ENCODE measurements at regions not wholly inside any gene's neighbourhood (a gene's known extent, or its start where the extent isn't known, plus 50 kb on each side); places are given as distances from the start of the nearest gene placed in this dataset.
"Not testable (repeated sequence)": the region's sequence is repeated elsewhere in the genome, so short reads cannot be mapped to it uniquely, and the experiment has no call there.

DNA sequence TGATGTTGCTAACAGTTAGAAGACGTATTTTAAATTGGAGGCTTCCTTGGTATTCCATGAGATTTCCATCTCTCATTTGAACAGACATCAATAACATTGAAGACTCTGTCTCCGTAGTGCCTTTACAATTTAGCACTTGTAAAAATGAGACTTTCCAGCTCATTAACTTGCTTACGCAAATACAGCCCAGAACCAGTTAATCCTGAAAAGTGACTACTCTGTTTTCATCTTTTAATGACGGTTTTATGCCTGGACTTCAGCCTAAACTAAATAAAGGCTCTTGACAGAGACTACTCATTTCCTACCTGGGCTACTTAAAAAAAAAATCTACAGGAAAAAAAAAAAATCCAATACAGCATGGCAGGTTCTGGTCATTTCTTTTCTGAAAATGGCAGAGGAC, 148.6 kb downstream of the LRATD1 start:
- no peak for DNase-seq
- no peak overlapping the region for H3K27ac ChIP-seq
- no peaks in the 10 kb centered on the region for H3K36me3 ChIP-seq (ENCODE audit: insufficient read depth in 1 of 2, low read depth in 1 of 2)
- H3K9me3 ChIP-seq: no peaks in the 10 kb centered on the region
- WGBS, 3 donors: 78 to 85% (median 78%) methylated on average over 4 of the region's 4 CpGs
- no peaks in the 10 kb centered on the region for H3K4me1 ChIP-seq
- no peak for ATAC-seq
- intact Hi-C loops (cut with DNase I): no loop called here
- no peaks in the 10 kb centered on the region for H3K27me3 ChIP-seq (ENCODE audit: insufficient read depth in 3 of 3, low read length in 2 of 3)
- H3K4me3 ChIP-seq: no peak overlapping the region
- TF ChIP-seq, protein P1, sequence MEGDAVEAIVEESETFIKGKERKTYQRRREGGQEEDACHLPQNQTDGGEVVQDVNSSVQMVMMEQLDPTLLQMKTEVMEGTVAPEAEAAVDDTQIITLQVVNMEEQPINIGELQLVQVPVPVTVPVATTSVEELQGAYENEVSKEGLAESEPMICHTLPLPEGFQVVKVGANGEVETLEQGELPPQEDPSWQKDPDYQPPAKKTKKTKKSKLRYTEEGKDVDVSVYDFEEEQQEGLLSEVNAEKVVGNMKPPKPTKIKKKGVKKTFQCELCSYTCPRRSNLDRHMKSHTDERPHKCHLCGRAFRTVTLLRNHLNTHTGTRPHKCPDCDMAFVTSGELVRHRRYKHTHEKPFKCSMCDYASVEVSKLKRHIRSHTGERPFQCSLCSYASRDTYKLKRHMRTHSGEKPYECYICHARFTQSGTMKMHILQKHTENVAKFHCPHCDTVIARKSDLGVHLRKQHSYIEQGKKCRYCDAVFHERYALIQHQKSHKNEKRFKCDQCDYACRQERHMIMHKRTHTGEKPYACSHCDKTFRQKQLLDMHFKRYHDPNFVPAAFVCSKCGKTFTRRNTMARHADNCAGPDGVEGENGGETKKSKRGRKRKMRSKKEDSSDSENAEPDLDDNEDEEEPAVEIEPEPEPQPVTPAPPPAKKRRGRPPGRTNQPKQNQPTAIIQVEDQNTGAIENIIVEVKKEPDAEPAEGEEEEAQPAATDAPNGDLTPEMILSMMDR (IDR thresholded peaks at IDR 0.05): no peak

DNA sequence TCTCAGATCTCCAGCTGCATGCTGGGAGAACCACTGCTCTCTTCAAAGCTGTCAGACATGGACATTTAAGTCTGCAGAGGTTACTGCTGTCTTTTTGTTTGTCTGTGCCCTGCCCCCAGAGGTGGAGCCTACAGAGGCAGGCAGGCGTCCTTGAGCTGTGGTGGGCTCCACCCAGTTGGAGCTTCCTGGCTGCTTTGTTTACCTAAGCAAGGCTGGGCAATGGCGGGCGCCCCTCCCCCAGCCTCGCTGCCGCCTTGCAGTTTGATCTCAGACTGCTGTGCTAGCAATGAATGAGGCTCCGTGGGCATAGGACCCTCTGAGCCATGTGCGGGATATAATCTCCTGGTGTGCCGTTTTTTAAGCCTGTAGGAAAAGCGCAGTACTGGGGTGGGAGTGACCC, 156.3 kb downstream of the LRATD1 start:
- H3K4me3 ChIP-seq; intact Hi-C loops (cut with DNase I); ATAC-seq; H3K36me3 ChIP-seq (ENCODE audit: insufficient read depth in 1 of 2, low read depth in 1 of 2); H3K27me3 ChIP-seq (ENCODE audit: insufficient read depth in 3 of 3, low read length in 2 of 3); H3K27ac ChIP-seq; DNase-seq; H3K4me1 ChIP-seq; H3K9me3 ChIP-seq: not testable (repeated sequence)
- WGBS, 3 donors: 89 to 96% (median 92%) methylated on average over 8 to 9 of the region's 9 CpGs

DNA sequence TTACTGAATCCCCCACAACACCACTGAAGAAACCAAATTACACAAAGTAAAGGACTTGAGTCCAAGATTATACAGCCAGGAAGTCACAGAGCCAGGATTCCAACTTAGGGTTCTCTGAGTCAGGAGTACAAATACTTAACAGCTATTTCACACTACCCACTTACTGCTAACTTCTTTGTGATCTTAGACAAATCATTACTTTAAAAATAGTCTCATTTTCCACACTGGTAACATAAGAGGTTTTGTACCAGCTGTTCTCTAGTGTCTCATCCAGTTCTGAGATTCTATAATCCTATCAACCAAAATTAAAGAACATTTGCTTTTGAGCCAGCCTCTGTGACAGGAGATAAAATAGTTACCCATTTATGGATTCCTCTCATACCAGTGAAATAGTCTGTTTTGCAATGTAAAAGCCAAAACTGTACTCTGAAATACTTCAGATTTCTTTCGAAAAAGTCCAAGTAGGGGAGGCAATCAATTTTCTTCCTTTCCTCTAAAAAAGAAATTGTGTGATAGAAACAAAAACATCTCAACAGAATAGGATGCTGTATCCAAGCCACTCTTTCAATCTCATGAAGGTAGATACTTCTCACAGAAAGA, 157.6 kb downstream of the LRATD1 start:
- TF ChIP-seq, protein P1 (IDR thresholded peaks at IDR 0.05): no peak
- 29 to 43% (median 37%) methylated on average over 1 of the region's 1 CpG for WGBS, 3 donors
- ATAC-seq: no peak

DNA sequence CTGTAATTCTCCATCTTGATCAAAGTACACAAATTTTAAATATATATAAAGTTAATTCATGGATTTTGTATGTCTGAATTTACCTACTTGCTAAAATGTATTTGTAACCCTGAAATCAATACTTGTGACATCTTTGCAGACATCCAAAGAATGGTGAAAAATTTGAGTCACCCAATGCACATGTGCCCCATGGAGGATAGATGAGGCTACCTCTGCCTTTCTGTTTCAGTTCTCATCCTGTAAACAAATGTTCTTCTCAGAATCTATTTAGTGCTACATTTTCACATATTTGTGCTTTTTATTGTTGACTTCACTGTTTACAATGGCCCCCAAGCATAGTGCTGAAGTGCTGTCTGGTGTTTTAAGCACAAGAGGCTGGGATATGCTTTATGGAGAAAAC, 171.5 kb downstream of the LRATD1 start:
- Histone ChIP-seq H3K27ac (no peak overlapping the region), H3K4me1 (no peaks in the 10 kb centered on the region), H3K36me3 (ENCODE audit: insufficient read depth in 1 of 2, low read depth in 1 of 2) (no peaks in the 10 kb centered on the region), H3K9me3 (peaks cover 8% of the 10 kb centered on the region), H3K27me3 (ENCODE audit: insufficient read depth in 3 of 3, low read length in 2 of 3) (no peaks in the 10 kb centered on the region), H3K4me3 (no peak overlapping the region)
- no peak for DNase-seq
- no peak for ATAC-seq
- intact Hi-C loops (cut with DNase I): no loop called here
- TF ChIP-seq, protein P1 (IDR thresholded peaks at IDR 0.05): no peak

More for the DNA sequence above, 157.6 kb downstream of the LRATD1 start:
- Histone ChIP-seq H3K27ac (no peak overlapping the region), H3K4me1 (no peaks in the 10 kb centered on the region), H3K9me3 (no peaks in the 10 kb centered on the region), H3K27me3 (ENCODE audit: insufficient read depth in 3 of 3, low read length in 2 of 3) (peaks cover 0 to 2% (median 0%) of the 10 kb centered on the region in 3 donors), H3K4me3 (no peak overlapping the region), H3K36me3 (ENCODE audit: insufficient read depth in 1 of 2, low read depth in 1 of 2) (no peaks in the 10 kb centered on the region)
- intact Hi-C loops (cut with DNase I): no loop called here
- no peak for DNase-seq

DNA sequence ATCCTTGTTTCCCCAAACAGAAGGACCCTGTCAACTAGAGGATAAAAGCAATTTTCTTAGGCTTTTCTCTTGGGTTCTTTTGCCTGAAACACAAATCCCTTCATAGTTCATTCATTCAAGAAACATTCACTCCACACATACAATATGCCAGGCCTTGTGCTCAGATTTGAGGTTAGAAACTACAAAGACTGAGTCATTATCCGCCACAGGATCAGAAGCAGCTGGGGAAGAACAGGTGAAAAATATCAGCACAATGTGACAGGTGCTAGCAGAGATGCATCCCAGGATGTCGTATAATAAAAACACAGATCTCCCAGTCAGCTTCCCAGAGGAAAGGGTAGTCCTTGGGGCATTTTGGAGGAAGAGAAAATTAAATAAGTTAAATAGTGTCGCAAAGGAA, 172.4 kb downstream of the LRATD1 start:
- Histone ChIP-seq H3K27ac (no peak overlapping the region), H3K9me3 (peaks cover 8% of the 10 kb centered on the region), H3K36me3 (ENCODE audit: insufficient read depth in 1 of 2, low read depth in 1 of 2) (no peaks in the 10 kb centered on the region), H3K27me3 (ENCODE audit: insufficient read depth in 3 of 3, low read length in 2 of 3) (no peaks in the 10 kb centered on the region), H3K4me3 (no peak overlapping the region), H3K4me1 (no peaks in the 10 kb centered on the region)
- ATAC-seq (no peak), DNase-seq (no peak)
- intact Hi-C loops (cut with DNase I): no loop called here
- TF ChIP-seq, protein P1 (IDR thresholded peaks at IDR 0.05): no peak
- 46 to 52% (median 51%) methylated on average over 3 of the region's 3 CpGs for WGBS, 3 donors

Measured in psoas muscle (tissue), 7 donors.